A549 (cell line): ENCODE measurements at regions not wholly inside any gene's neighbourhood (a gene's known extent, or its start where the extent isn't known, plus 50 kb on each side); places are given as distances from the start of the nearest gene placed in this dataset.

Experiments
- ATAC-seq, 2 experiments: fragments of 200-7000 bp in 1 of 2; fragments of >200 bp in 1 of 2; cut with Nextera tagmentation in 1 of 2; cut with Tn5 transposase in 1 of 2; 3 replicates each; pipeline versions ENCODE4 v1.8.0 to v1.9.1; 2018 to 2020; ENCODE audit warnings: mild to moderate bottlenecking in 1 of 2, moderate library complexity in 1 of 2
- CTCF ChIA-PET: fragments of 300-600 bp; sonication (Branson Sonifier 250); formaldehyde crosslinking; extraction: SDS; loops from one replicate; lab custom pipeline; 2021; ENCODE audit warnings: antibody characterized with exemption, inconsistent platforms; lab: Yijun Ruan, JAX
- POLR2A ChIA-PET: fragments of 350-600 bp; formaldehyde crosslinking; extraction: SDS; loops from one replicate; lab custom pipeline; 2021; ENCODE audit warnings: antibody characterized with exemption, inconsistent platforms; lab: Yijun Ruan, JAX
- DNase-seq, 2 experiments: peaks; one replicate each; pipeline versions ENCODE4 v3.0.0 to v3.0.0-alpha.2; 2011 to 2016; ENCODE audit warnings: low read depth in 1 of 2, low spot score in 1 of 2
- FAIRE-seq: peaks from 2 replicates; lab custom pipeline; 2011; peaks lifted over from hg19 to GRCh38; lab: Jason Lieb, UNC
- H3K27ac ChIP-seq, 2 experiments: fragments of >200 bp; sonication (Bioruptor Twin); formaldehyde crosslinking; 3 replicates each; pipeline ENCODE4 v1.5.1; 2016 to 2017
- H3K4me1 ChIP-seq: fragments of >200 bp; sonication (Bioruptor Twin); formaldehyde crosslinking; 3 replicates; pipeline ENCODE4 v1.6.1; 2016
- H3K4me2 ChIP-seq: fragments of >200 bp; sonication (Bioruptor Twin); formaldehyde crosslinking; 3 replicates; pipeline ENCODE4 v1.6.1; 2016
- H3K4me3 ChIP-seq: fragments of >200 bp; sonication (Bioruptor Twin); formaldehyde crosslinking; 3 replicates; pipeline ENCODE4 v1.5.1; 2016
- H3K9me3 ChIP-seq: fragments of >200 bp; sonication (Bioruptor Twin); formaldehyde crosslinking; 3 replicates; pipeline ENCODE4 v1.6.1; 2016
- ATOH8 ChIP-seq: fragments of 250-450 bp; sonication (Bioruptor Pico); IDR thresholded peaks from 2 replicates; pipeline ENCODE4 v1.5.0; 2020; ENCODE audit warnings: low read depth, mild to moderate bottlenecking, moderate library complexity
- BCL3 ChIP-seq: fragments of >200 bp; sonication (Bioruptor Twin); formaldehyde crosslinking; IDR thresholded peaks from 3 replicates; pipeline ENCODE4 v1.6.1; 2016
- CBX2 ChIP-seq: fragments of 200-600 bp; sonication (generic); IDR thresholded peaks from 2 replicates; pipeline ENCODE4 v1.6.1; 2016; ENCODE audit warnings: low read depth, mild to moderate bottlenecking, borderline replicate concordance
- CEBPB ChIP-seq, 2 experiments: fragments of >200 bp in 1 of 2; sonication (Bioruptor Twin) in 1 of 2; formaldehyde crosslinking in 1 of 2; IDR thresholded peaks; 2 replicates each; pipeline ENCODE4 v1.6.1; 2012 to 2016
- E2F6 ChIP-seq: IDR thresholded peaks from 2 replicates; pipeline ENCODE4 v1.6.1; 2012; ENCODE audit warnings: low read depth, borderline replicate concordance
- EHF ChIP-seq: fragments of 250-450 bp; sonication (Bioruptor Pico); IDR thresholded peaks from 2 replicates; pipeline ENCODE4 v1.5.0; 2020; ENCODE audit warnings: mild to moderate bottlenecking
- EHMT2 ChIP-seq: fragments of 200-600 bp; sonication (generic); IDR thresholded peaks from 2 replicates; pipeline ENCODE4 v1.6.1; 2016; ENCODE audit warnings: antibody characterized with exemption, low read depth, mild to moderate bottlenecking, moderate library complexity
- EP300 ChIP-seq, 2 experiments: fragments of >200 bp; sonication (Bioruptor Twin); formaldehyde crosslinking; IDR thresholded peaks; 2 replicates in 1 of 2; 3 replicates in 1 of 2; pipeline ENCODE4 v1.6.1; 2016 to 2017
- ESRRA ChIP-seq: fragments of 150-350 bp; IDR thresholded peaks from 2 replicates; pipeline ENCODE4 v1.6.1; 2014; ENCODE audit warnings: mild to moderate bottlenecking, low read length, borderline replicate concordance
- FOSB ChIP-seq: fragments of 250-450 bp; sonication (Bioruptor Pico); IDR thresholded peaks from 2 replicates; pipeline ENCODE4 v1.5.0; 2020; ENCODE audit warnings: mild to moderate bottlenecking, moderate library complexity
- FOXS1 ChIP-seq: fragments of 250-450 bp; sonication (Bioruptor Pico); IDR thresholded peaks from 2 replicates; pipeline ENCODE4 v1.5.0; 2020; ENCODE audit warnings: mild to moderate bottlenecking, moderate library complexity
- HDAC2 ChIP-seq: fragments of 200-600 bp; sonication (generic); IDR thresholded peaks from 2 replicates; pipeline ENCODE4 v1.6.1; 2016
- HES2 ChIP-seq: fragments of >200 bp; sonication (Bioruptor Twin); formaldehyde crosslinking; IDR thresholded peaks from 2 replicates; pipeline ENCODE4 v1.6.1; 2016
- HEYL ChIP-seq: fragments of 250-450 bp; sonication (Bioruptor Pico); IDR thresholded peaks from 2 replicates; pipeline ENCODE4 v1.8.0; 2021; ENCODE audit warnings: mild to moderate bottlenecking, moderate library complexity
- HOXA7 ChIP-seq: fragments of 250-450 bp; sonication (Bioruptor Pico); IDR thresholded peaks from 2 replicates; pipeline ENCODE4 v1.5.0; 2020; ENCODE audit warnings: mild to moderate bottlenecking, moderate library complexity
- NFE2L2 ChIP-seq: fragments of 150-350 bp; conservative IDR thresholded peaks from 2 replicates; pipeline ENCODE4 v1.6.1; 2014; ENCODE audit warnings: low read length
- NPAS2 ChIP-seq: fragments of 250-450 bp; sonication (Bioruptor Pico); IDR thresholded peaks from 2 replicates; pipeline ENCODE4 v1.8.0; 2022; ENCODE audit warnings: mild to moderate bottlenecking, moderate library complexity, borderline replicate concordance
- RAD21 ChIP-seq, 2 experiments: fragments of >200 bp in 1 of 2; sonication (Bioruptor Twin) in 1 of 2; formaldehyde crosslinking in 1 of 2; IDR thresholded peaks in 1 of 2; conservative IDR thresholded peaks in 1 of 2; 2 replicates in 1 of 2; 3 replicates in 1 of 2; pipeline ENCODE4 v1.6.1; 2012 to 2018; ENCODE audit warnings: inconsistent platforms in 1 of 2
- RCOR1 ChIP-seq: fragments of 150-350 bp; IDR thresholded peaks from 2 replicates; pipeline ENCODE4 v1.6.1; 2014; ENCODE audit warnings: antibody characterized with exemption, low read length, low read depth
- TFCP2L1 ChIP-seq: fragments of 250-450 bp; sonication (Bioruptor Pico); IDR thresholded peaks from 2 replicates; pipeline ENCODE4 v1.5.0; 2021; ENCODE audit warnings: mild to moderate bottlenecking
- USF2 ChIP-seq: fragments of 450-650 bp; IDR thresholded peaks from 2 replicates; pipeline ENCODE4 v1.6.1; 2014; ENCODE audit warnings: antibody characterized with exemption
- ZNF302 ChIP-seq: fragments of 250-450 bp; sonication (Bioruptor Pico); IDR thresholded peaks from 2 replicates; pipeline ENCODE4 v1.9.0; 2021; ENCODE audit warnings: inconsistent platforms, mild to moderate bottlenecking, moderate library complexity
- WGBS: methylation state at CpG from one replicate; pipeline ENCODE4 v1.1.6; 2017; ENCODE audit errors: missing lambda C conversion rate; 5-methylcytosine and 5-hydroxymethylcytosine counted together

GRCh38 chr16:51431517-51432241 is 280.6 kb upstream of the SALL1 start:
- H3K4me2 ChIP-seq, result peak overlapping the region; percentile 26
- 37% methylated on average over 9 of the region's 9 CpGs for WGBS

GRCh38 chr16:51430716-51431369 is 279.8 kb upstream of the SALL1 start:
- FAIRE-seq (no peak), ATAC-seq (no peak), DNase-seq (no peak)
- no peak overlapping the region for H3K4me3 ChIP-seq
- 9% methylated on average over 3 of the region's 3 CpGs for WGBS
- no peak overlapping the region for H3K27ac ChIP-seq
- CTCF ChIA-PET, result no interaction called here
- POLR2A ChIA-PET, result no interaction called here
- H3K9me3 ChIP-seq, result peaks cover 5% of the 10 kb centered on the region; the same call in 2 of the 3 replicates
- H3K4me1 ChIP-seq, result no peaks in the 10 kb centered on the region
- no peak for TF ChIP-seq TFCP2L1 (CRISPR knock-in tag)
- no peak for TF ChIP-seq HEYL (CRISPR knock-in tag)
- no peak for TF ChIP-seq USF2
- TF ChIP-seq ESRRA, result no peak
- no peak for TF ChIP-seq HDAC2
- no peak for TF ChIP-seq ZNF302 (CRISPR knock-in tag)
- TF ChIP-seq RAD21 (conservative IDR thresholded peaks at IDR 0.05 in 1 of 2, IDR thresholded peaks at IDR 0.05 in 1 of 2), result no peak
- TF ChIP-seq ATOH8, result no peak
- TF ChIP-seq FOXS1 (CRISPR knock-in tag), result no peak
- TF ChIP-seq E2F6, result no peak
- no peak for TF ChIP-seq CBX2
- no peak for TF ChIP-seq HOXA7
- no peak for TF ChIP-seq CEBPB (IDR thresholded peaks at IDR 0.05)
- TF ChIP-seq EHF (CRISPR knock-in tag), result no peak
- TF ChIP-seq RCOR1, result no peak
- TF ChIP-seq HES2, result no peak
- no peak for TF ChIP-seq NFE2L2
- no peak for TF ChIP-seq NPAS2 (CRISPR knock-in tag)
- peak overlapping the region; percentile 26; the same call in 2 of the 3 replicates for H3K4me2 ChIP-seq

More at GRCh38 chr16:51431517-51432241, 280.6 kb upstream of the SALL1 start:
- ATAC-seq (peak; percentile 33 to 59; a peak in 2 of 6 replicates), DNase-seq (peak; percentile 6 to 30), FAIRE-seq (no peak)
- peaks cover 5% of the 10 kb centered on the region; the same call in 2 of the 3 replicates for H3K9me3 ChIP-seq
- no peak overlapping the region for H3K4me3 ChIP-seq
- TF ChIP-seq CBX2 (no peak), USF2 (peak; percentile 73), EHMT2 (no peak), BCL3 (no peak), EP300 (IDR thresholded peaks at IDR 0.05) (no peak), NPAS2 (CRISPR knock-in tag) (no peak), FOSB (CRISPR knock-in tag) (no peak)
- POLR2A ChIA-PET, result no interaction called here
- no peaks in the 10 kb centered on the region for H3K4me1 ChIP-seq
- CTCF ChIA-PET, result no interaction called here
- H3K27ac ChIP-seq, result no peak overlapping the region
